ENCODE measurements at regions not wholly inside any gene's neighbourhood (a gene's known extent, or its start where the extent isn't known, plus 50 kb on each side); places are given as distances from the start of the nearest gene placed in this dataset.

DNA sequence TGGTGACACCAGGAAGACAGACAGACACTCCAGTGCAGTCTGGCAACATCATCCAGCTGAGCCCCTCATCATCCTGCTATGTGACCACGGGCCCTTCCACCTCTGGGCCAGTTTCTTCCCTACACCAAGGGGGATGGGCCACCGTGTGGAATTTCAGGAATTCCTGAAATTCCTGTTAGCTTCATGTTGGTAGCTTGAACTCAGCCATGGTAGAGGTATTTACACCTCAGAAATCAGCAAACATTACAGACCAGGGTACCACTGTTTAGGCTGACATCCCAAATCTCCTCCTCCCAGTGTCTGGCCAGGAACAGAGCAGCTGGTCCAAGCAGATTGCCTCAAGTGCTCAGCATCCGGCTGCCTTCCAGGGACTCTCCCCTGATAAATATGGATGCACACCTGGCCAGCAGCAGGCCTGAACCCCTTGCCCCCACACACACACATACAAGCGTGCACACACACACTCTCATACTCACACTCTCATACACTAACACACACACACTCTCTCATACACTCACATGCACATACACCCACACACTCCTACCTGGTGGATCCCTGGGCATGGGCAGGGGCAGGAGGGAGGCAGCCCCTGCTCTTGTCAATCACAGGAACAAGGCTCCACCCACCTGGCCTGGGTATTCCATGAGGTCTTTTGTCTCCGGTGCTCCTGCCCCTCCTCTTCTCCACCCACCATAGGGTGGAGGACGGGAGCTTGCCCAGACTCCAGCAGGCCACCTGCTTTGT, 85.2 kb downstream of the BUD13 start (continued):
- TF ChIP-seq, protein P1, sequence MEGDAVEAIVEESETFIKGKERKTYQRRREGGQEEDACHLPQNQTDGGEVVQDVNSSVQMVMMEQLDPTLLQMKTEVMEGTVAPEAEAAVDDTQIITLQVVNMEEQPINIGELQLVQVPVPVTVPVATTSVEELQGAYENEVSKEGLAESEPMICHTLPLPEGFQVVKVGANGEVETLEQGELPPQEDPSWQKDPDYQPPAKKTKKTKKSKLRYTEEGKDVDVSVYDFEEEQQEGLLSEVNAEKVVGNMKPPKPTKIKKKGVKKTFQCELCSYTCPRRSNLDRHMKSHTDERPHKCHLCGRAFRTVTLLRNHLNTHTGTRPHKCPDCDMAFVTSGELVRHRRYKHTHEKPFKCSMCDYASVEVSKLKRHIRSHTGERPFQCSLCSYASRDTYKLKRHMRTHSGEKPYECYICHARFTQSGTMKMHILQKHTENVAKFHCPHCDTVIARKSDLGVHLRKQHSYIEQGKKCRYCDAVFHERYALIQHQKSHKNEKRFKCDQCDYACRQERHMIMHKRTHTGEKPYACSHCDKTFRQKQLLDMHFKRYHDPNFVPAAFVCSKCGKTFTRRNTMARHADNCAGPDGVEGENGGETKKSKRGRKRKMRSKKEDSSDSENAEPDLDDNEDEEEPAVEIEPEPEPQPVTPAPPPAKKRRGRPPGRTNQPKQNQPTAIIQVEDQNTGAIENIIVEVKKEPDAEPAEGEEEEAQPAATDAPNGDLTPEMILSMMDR (IDR thresholded peaks at IDR 0.05; ENCODE audit: low read depth, low read length, missing input control): no peak

DNA sequence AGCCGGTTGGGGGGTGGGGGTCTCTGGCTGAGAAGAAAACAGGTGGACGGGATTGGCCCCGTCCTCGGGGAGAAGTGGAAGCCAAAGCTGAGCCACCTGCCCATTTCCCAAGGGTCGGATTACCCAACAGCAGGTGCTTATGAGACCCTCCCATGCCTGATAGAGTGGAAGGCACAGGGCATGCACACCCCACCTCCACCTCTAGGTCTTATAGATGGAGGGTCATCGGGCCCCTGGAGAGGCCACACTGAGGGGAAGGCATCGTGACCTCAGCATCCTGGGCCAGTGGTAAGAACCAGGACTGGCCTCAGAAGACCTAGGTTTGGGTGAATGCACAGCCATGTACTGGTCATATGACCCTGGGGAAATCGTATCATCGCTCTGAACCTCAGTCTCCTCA, 85.9 kb downstream of the BUD13 start:
- Histone ChIP-seq H3K4me1 (ENCODE audit: control insufficient read depth in 4 of 4, insufficient read depth in 4 of 4, low read length in 3 of 4) (no peaks in the 10 kb centered on the region), H3K9me3 (ENCODE audit: control insufficient read depth in 4 of 4, low read length in 3 of 4) (no peaks in the 10 kb centered on the region), H3K27ac (ENCODE audit: low read depth in 1 of 2, low read length in 2 of 2) (no peak overlapping the region), H3K9ac (ENCODE audit: low read depth in 1 of 2, low read length in 2 of 2) (no peak overlapping the region), H3K27me3 (ENCODE audit: control insufficient read depth in 4 of 4, insufficient read depth in 4 of 4, low read length in 3 of 4) (no peaks in the 10 kb centered on the region), H3K36me3 (ENCODE audit: control insufficient read depth in 4 of 4, insufficient read depth in 3 of 4, low read depth in 1 of 4, low read length in 3 of 4) (no peaks in the 10 kb centered on the region), H3K4me3 (ENCODE audit: low read depth in 1 of 3, low read length in 3 of 3) (no peak overlapping the region)
- TF ChIP-seq HNF4G (IDR thresholded peaks at IDR 0.05) (no peak), FOXA1 (IDR thresholded peaks at IDR 0.05) (no peak), EGR1 (IDR thresholded peaks at IDR 0.05; ENCODE audit: low read depth in 2 of 2) (no peak), JUND (IDR thresholded peaks at IDR 0.05) (no peak)
- TF ChIP-seq, protein P1 (IDR thresholded peaks at IDR 0.05; ENCODE audit: low read depth, low read length, missing input control): no peak
- WGBS: 75% methylated on average over 9 of the region's 9 CpGs
- no peak for DNase-seq (ENCODE audit: low spot score)

DNA sequence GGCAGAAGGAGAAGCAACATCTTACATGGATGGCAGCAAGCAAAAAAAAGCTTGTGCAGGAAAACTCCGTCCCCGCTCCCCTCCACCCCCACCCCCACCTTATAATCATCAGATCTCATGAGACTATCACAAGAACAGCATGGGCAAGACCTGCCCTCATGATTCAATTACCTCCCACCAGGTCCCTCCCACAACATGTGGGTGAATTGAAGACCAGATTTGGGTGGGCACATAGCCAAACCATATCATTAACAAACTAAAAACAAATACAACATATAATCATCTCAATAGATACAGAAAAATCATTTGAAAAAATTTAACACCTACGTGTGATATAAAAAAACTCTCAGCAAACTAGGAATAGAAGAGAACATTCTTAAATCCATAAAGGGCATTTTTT, 88.8 kb downstream of the BUD13 start:
- Histone ChIP-seq H3K4me1 (ENCODE audit: control insufficient read depth in 4 of 4, insufficient read depth in 4 of 4, low read length in 3 of 4) (no peaks in the 10 kb centered on the region), H3K9ac (ENCODE audit: low read depth in 1 of 2, low read length in 2 of 2) (no peak overlapping the region), H3K27ac (ENCODE audit: low read depth in 1 of 2, low read length in 2 of 2) (no peak overlapping the region), H3K9me3 (ENCODE audit: control insufficient read depth in 4 of 4, low read length in 3 of 4) (no peaks in the 10 kb centered on the region), H3K36me3 (ENCODE audit: control insufficient read depth in 4 of 4, insufficient read depth in 3 of 4, low read depth in 1 of 4, low read length in 3 of 4) (no peaks in the 10 kb centered on the region), H3K4me3 (ENCODE audit: low read depth in 1 of 3, low read length in 3 of 3) (no peak overlapping the region), H3K27me3 (ENCODE audit: control insufficient read depth in 4 of 4, insufficient read depth in 4 of 4, low read length in 3 of 4) (no peaks in the 10 kb centered on the region)
- no peak for DNase-seq (ENCODE audit: low spot score)
- 87% methylated on average over 3 of the region's 3 CpGs for WGBS
- TF ChIP-seq GABPA (IDR thresholded peaks at IDR 0.05 in 1 of 2, conservative IDR thresholded peaks at IDR 0.05 in 1 of 2) (no peak), HNF4A (conservative IDR thresholded peaks at IDR 0.05) (no peak), EGR1 (IDR thresholded peaks at IDR 0.05; ENCODE audit: low read depth in 2 of 2) (no peak), TAF1 (conservative IDR thresholded peaks at IDR 0.05) (no peak), RXRA (IDR thresholded peaks at IDR 0.05) (no peak), SP1 (IDR thresholded peaks at IDR 0.05) (no peak), HNF4G (IDR thresholded peaks at IDR 0.05) (no peak), FOXA2 (IDR thresholded peaks at IDR 0.05) (no peak), NR2F2 (IDR thresholded peaks at IDR 0.05) (no peak), JUND (IDR thresholded peaks at IDR 0.05) (no peak), YY1 (IDR thresholded peaks at IDR 0.05) (no peak), RAD21 (IDR thresholded peaks at IDR 0.05) (no peak)
- TF ChIP-seq, protein P2, sequence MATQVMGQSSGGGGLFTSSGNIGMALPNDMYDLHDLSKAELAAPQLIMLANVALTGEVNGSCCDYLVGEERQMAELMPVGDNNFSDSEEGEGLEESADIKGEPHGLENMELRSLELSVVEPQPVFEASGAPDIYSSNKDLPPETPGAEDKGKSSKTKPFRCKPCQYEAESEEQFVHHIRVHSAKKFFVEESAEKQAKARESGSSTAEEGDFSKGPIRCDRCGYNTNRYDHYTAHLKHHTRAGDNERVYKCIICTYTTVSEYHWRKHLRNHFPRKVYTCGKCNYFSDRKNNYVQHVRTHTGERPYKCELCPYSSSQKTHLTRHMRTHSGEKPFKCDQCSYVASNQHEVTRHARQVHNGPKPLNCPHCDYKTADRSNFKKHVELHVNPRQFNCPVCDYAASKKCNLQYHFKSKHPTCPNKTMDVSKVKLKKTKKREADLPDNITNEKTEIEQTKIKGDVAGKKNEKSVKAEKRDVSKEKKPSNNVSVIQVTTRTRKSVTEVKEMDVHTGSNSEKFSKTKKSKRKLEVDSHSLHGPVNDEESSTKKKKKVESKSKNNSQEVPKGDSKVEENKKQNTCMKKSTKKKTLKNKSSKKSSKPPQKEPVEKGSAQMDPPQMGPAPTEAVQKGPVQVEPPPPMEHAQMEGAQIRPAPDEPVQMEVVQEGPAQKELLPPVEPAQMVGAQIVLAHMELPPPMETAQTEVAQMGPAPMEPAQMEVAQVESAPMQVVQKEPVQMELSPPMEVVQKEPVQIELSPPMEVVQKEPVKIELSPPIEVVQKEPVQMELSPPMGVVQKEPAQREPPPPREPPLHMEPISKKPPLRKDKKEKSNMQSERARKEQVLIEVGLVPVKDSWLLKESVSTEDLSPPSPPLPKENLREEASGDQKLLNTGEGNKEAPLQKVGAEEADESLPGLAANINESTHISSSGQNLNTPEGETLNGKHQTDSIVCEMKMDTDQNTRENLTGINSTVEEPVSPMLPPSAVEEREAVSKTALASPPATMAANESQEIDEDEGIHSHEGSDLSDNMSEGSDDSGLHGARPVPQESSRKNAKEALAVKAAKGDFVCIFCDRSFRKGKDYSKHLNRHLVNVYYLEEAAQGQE (IDR thresholded peaks at IDR 0.05): no peak
- TF ChIP-seq, protein P3, sequence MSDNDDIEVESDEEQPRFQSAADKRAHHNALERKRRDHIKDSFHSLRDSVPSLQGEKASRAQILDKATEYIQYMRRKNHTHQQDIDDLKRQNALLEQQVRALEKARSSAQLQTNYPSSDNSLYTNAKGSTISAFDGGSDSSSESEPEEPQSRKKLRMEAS (IDR thresholded peaks at IDR 0.05): no peak
- TF ChIP-seq, protein P4, sequence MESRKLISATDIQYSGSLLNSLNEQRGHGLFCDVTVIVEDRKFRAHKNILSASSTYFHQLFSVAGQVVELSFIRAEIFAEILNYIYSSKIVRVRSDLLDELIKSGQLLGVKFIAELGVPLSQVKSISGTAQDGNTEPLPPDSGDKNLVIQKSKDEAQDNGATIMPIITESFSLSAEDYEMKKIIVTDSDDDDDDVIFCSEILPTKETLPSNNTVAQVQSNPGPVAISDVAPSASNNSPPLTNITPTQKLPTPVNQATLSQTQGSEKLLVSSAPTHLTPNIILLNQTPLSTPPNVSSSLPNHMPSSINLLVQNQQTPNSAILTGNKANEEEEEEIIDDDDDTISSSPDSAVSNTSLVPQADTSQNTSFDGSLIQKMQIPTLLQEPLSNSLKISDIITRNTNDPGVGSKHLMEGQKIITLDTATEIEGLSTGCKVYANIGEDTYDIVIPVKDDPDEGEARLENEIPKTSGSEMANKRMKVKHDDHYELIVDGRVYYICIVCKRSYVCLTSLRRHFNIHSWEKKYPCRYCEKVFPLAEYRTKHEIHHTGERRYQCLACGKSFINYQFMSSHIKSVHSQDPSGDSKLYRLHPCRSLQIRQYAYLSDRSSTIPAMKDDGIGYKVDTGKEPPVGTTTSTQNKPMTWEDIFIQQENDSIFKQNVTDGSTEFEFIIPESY (IDR thresholded peaks at IDR 0.05): no peak
- TF ChIP-seq, protein P5, sequence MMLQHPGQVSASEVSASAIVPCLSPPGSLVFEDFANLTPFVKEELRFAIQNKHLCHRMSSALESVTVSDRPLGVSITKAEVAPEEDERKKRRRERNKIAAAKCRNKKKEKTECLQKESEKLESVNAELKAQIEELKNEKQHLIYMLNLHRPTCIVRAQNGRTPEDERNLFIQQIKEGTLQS (IDR thresholded peaks at IDR 0.05): no peak
